OCI-LY3 (cell line): ENCODE measurements at regions not wholly inside any gene's neighbourhood (a gene's known extent, or its start where the extent isn't known, plus 50 kb on each side); places are given as distances from the start of the nearest gene placed in this dataset.

Source experiments
- H2AFZ ChIP-seq: fragments of 200-600, 300-600 bp; shearing (Covaris generic); 2 replicates; pipeline ENCODE4 v1.6.0; 2014; ENCODE audit warnings: antibody characterized with exemption, low read depth, low read length
- H3K27ac ChIP-seq: fragments of 200-600, 300-600 bp; sonication (generic); 2 replicates; pipeline ENCODE4 v1.5.1; 2014; ENCODE audit warnings: mild to moderate bottlenecking, low read length, moderate library complexity, mixed read lengths
- H3K27me3 ChIP-seq: fragments of 200-600, 300-600 bp; sonication (generic); 2 replicates; pipeline ENCODE4 v1.6.1; 2014; ENCODE audit warnings: low read depth, low read length, mixed read lengths
- H3K36me3 ChIP-seq: fragments of 200-600, 300-600 bp; sonication (generic); replicated peaks from 2 replicates; pipeline ENCODE3; 2014; ENCODE audit warnings: low read depth, low read length, mixed read lengths
- H3K4me1 ChIP-seq: fragments of 300-600, 200-600 bp; sonication (generic); 2 replicates; pipeline ENCODE4 v1.6.1; 2014; ENCODE audit warnings: low read length, mixed read lengths
- H3K4me2 ChIP-seq: fragments of 200-600, 300-600 bp; sonication (generic); 2 replicates; pipeline ENCODE4 v1.6.1; 2014; ENCODE audit warnings: low read length, mixed read lengths
- H3K4me3 ChIP-seq: fragments of 300-600, 200-600 bp; sonication (generic); 2 replicates; pipeline ENCODE4 v1.5.1; 2014; ENCODE audit warnings: antibody characterized with exemption, mild to moderate bottlenecking, low read length, moderate library complexity
- H3K79me2 ChIP-seq: fragments of 300-600, 200-600 bp; shearing (Covaris generic); 2 replicates; pipeline ENCODE4 v1.6.1; 2014; ENCODE audit warnings: mild to moderate bottlenecking, low read length, mixed read lengths
- H3K9ac ChIP-seq: fragments of 300-600, 200-600 bp; shearing (Covaris generic); 2 replicates; pipeline ENCODE4 v1.6.0; 2014; ENCODE audit warnings: mild to moderate bottlenecking, low read length, moderate library complexity
- H3K9me3 ChIP-seq: fragments of 200-600, 300-600 bp; shearing (Covaris generic); 2 replicates; pipeline ENCODE4 v1.6.1; 2014; ENCODE audit warnings: low read length, mixed read lengths; ENCODE audit not compliant: insufficient read depth
- H4K20me1 ChIP-seq: fragments of 200-600, 300-600 bp; sonication (generic); 2 replicates; pipeline ENCODE4 v1.6.1; 2016; ENCODE audit warnings: low read length, mixed read lengths; ENCODE audit not compliant: insufficient read depth
- EZH2phosphoT487 ChIP-seq: fragments of 200-600 bp; shearing (Covaris generic); IDR thresholded peaks from 2 replicates; pipeline ENCODE4 v1.6.1; 2018; ENCODE audit warnings: antibody characterized with exemption, mixed run types, low read depth
- TF ChIP-seq, protein P1 (sequence below): fragments of 200-600, 300-600 bp; sonication (generic); IDR thresholded peaks from 2 replicates; pipeline ENCODE4 v1.5.1; 2014; ENCODE audit warnings: antibody characterized with exemption, low read length, low read depth

DNA sequence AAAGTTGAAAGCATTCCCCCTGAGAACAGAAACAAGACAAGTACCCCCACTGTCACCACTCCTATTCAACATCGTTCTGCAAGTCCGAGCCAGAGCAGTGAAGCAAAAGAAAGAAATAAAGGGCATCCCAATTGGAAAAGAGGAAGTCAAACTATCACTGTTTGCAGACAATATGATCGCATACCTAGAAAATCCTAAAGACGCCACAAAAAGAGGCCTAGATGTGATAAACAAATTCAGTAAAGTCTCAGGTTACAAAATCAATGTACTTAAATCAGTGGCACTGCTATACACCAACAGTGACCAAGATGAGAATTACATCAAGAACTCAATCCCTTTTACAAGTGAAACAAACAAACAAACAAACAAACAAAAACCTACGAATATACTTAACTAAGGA, 87.7 kb upstream of the COCH start:
- H3K36me3 ChIP-seq: no peaks in the 10 kb centered on the region
- H3K9ac ChIP-seq: no peak overlapping the region
- H3K27ac ChIP-seq: no peak overlapping the region
- no peaks in the 10 kb centered on the region for H4K20me1 ChIP-seq
- H3K79me2 ChIP-seq: no peaks in the 10 kb centered on the region
- H2AFZ ChIP-seq: no peak overlapping the region
- H3K4me2 ChIP-seq: no peak overlapping the region
- TF ChIP-seq, protein P1, sequence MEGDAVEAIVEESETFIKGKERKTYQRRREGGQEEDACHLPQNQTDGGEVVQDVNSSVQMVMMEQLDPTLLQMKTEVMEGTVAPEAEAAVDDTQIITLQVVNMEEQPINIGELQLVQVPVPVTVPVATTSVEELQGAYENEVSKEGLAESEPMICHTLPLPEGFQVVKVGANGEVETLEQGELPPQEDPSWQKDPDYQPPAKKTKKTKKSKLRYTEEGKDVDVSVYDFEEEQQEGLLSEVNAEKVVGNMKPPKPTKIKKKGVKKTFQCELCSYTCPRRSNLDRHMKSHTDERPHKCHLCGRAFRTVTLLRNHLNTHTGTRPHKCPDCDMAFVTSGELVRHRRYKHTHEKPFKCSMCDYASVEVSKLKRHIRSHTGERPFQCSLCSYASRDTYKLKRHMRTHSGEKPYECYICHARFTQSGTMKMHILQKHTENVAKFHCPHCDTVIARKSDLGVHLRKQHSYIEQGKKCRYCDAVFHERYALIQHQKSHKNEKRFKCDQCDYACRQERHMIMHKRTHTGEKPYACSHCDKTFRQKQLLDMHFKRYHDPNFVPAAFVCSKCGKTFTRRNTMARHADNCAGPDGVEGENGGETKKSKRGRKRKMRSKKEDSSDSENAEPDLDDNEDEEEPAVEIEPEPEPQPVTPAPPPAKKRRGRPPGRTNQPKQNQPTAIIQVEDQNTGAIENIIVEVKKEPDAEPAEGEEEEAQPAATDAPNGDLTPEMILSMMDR: no peak
- TF ChIP-seq EZH2phosphoT487: no peak
- H3K27me3 ChIP-seq: no peaks in the 10 kb centered on the region
- H3K4me3 ChIP-seq: no peak overlapping the region
- no peaks in the 10 kb centered on the region for H3K9me3 ChIP-seq
- H3K4me1 ChIP-seq: no peaks in the 10 kb centered on the region

DNA sequence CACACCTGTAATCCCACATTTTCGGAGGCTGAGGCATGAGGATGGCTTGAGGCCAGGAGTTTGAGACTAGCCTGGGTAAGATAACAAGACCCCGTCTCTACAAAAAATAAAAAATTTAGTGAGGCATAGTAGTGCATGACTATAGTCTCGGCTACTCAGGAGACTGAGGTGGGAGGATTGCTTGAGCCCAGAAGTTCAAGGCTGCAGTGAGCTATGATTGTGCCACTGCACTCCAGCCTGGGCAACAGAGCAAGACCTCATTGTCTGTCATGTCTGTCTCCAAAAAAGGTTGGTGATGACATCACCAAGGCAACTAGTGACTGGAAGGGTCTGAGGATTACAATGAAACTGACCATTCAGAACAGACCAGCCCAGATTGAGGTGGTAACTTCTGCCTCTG, 83.5 kb upstream of the COCH start:
- no peak overlapping the region for H2AFZ ChIP-seq
- no peaks in the 10 kb centered on the region for H3K4me1 ChIP-seq
- no peaks in the 10 kb centered on the region for H4K20me1 ChIP-seq
- H3K27ac ChIP-seq: no peak overlapping the region
- H3K36me3 ChIP-seq: no peaks in the 10 kb centered on the region
- no peaks in the 10 kb centered on the region for H3K27me3 ChIP-seq
- no peaks in the 10 kb centered on the region for H3K79me2 ChIP-seq
- no peaks in the 10 kb centered on the region for H3K9me3 ChIP-seq
- H3K4me2 ChIP-seq: no peak overlapping the region
- TF ChIP-seq, protein P1: no peak
- no peak for TF ChIP-seq EZH2phosphoT487
- H3K9ac ChIP-seq: no peak overlapping the region
- H3K4me3 ChIP-seq: no peak overlapping the region

- no peak overlapping the region for H3K9ac ChIP-seq
- no peak for TF ChIP-seq EZH2phosphoT487
- TF ChIP-seq, protein P1: no peak
Measured at GRCh38 chr14:30791522-30792351, 82.6 kb upstream of the COCH start.

DNA sequence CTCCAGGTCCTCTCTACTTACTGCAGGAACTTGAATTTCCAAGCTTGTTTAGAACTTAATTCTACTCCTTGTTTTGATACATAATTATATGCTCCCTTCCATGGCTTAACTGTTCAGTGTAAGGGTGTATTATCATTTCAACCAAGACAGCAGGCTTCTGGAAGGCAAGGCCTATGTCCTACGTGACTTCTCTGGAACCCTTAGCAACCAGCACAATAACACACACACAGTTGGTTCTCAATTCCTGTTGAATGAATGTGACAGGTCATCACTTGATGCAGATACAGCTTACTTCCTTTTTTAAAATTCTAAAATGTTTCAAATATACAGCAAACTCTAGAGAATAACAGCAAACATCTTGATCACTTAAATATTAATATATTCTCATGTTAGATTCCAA, 77.7 kb upstream of the COCH start:
- Histone ChIP-seq H3K4me1 (peaks cover 16% of the 10 kb centered on the region), H3K4me3 (no peak overlapping the region), H3K4me2 (no peak overlapping the region), H3K9ac (no peak overlapping the region), H3K27me3 (no peaks in the 10 kb centered on the region), H4K20me1 (no peaks in the 10 kb centered on the region), H3K79me2 (no peaks in the 10 kb centered on the region), H3K9me3 (no peaks in the 10 kb centered on the region), H2AFZ (no peak overlapping the region), H3K36me3 (no peaks in the 10 kb centered on the region), H3K27ac (no peak overlapping the region)
- no peak for TF ChIP-seq EZH2phosphoT487
- TF ChIP-seq, protein P1: no peak

More at GRCh38 chr14:30791522-30792351, 82.6 kb upstream of the COCH start:
- Histone ChIP-seq H3K27ac (no peak overlapping the region), H2AFZ (no peak overlapping the region), H3K4me3 (no peak overlapping the region), H3K27me3 (no peaks in the 10 kb centered on the region), H3K4me1 (peaks cover 3% of the 10 kb centered on the region), H3K36me3 (no peaks in the 10 kb centered on the region), H4K20me1 (no peaks in the 10 kb centered on the region), H3K9me3 (no peaks in the 10 kb centered on the region), H3K4me2 (no peak overlapping the region), H3K79me2 (no peaks in the 10 kb centered on the region)
